HCT116 (cell line): ENCODE measurements at regions not wholly inside any gene's neighbourhood (a gene's known extent, or its start where the extent isn't known, plus 50 kb on each side); places are given as distances from the start of the nearest gene placed in this dataset.

ENCODE experiments used
- ATAC-seq: fragments of 200-7000 bp; cut with Tn5 transposase; 2 replicates; pipeline ENCODE4 v1.9.1; 2020; ENCODE audit warnings: mild to moderate bottlenecking, moderate library complexity
- BruUV-seq: library from RNA; stranded (reverse); fragments of 400-500 nt; replicated peaks from 2 replicates; lab custom pipeline; 2021; lab: Mats Ljungman, UMichigan
- CTCF ChIA-PET: fragments of 300-600 bp; sonication (Branson Sonifier 250); formaldehyde crosslinking; loops from one replicate; lab custom pipeline; 2021; ENCODE audit warnings: antibody characterized with exemption; lab: Charles Lee
- POLR2A ChIA-PET: fragments of 300-600, 350-600 bp; sonication (Branson Sonifier 250); formaldehyde crosslinking; loops from one replicate; lab custom pipeline; 2021; ENCODE audit warnings: antibody characterized with exemption; lab: Charles Lee
- RAD21 ChIA-PET, 2 experiments: fragments of 300-600 bp; sonication (Branson Sonifier 250); formaldehyde crosslinking; loops; one replicate each; lab custom pipeline; 2023; ENCODE audit warnings: low total read pairs in 2 of 2; ENCODE audit not compliant: uncharacterized antibody in 2 of 2, unreplicated experiment in 2 of 2, low non-redundant PET in 1 of 2; lab: Charles Lee
- DNase-seq: peaks from one replicate; pipeline ENCODE4 v3.0.0-alpha.2; 2010; ENCODE audit warnings: low read depth, low spot score
- H2AFZ ChIP-seq: fragments of 200-600 bp; shearing (Covaris generic), sonication (generic); 2 replicates; pipeline ENCODE4 v1.6.1; 2017; ENCODE audit warnings: low read depth, mixed run types, mixed read lengths, antibody characterized with exemption, low read length; ENCODE audit not compliant: poor library complexity, severe bottlenecking
- H3K27ac ChIP-seq: 2 replicates; pipeline ENCODE4 v1.5.1; 2012; ENCODE audit warnings: low read depth, low read length
- H3K27me3 ChIP-seq: fragments of 200-600 bp; sonication (generic); 2 replicates; pipeline ENCODE4 v1.6.1; 2016; ENCODE audit warnings: mixed run types, low read length, mixed read lengths; ENCODE audit not compliant: insufficient read depth
- H3K36me3 ChIP-seq, 2 experiments: fragments of 200-500 bp in 1 of 2; fragments of 200-600 bp in 1 of 2; sonication (Bioruptor generic) in 1 of 2; sonication (generic) in 1 of 2; 2 replicates each; pipeline versions ENCODE4 v1.5.1 to v1.6.1; 2014 to 2016; ENCODE audit warnings: low read length in 2 of 2, inconsistent platforms in 1 of 2, mixed read lengths in 1 of 2, mixed run types in 1 of 2; ENCODE audit not compliant: insufficient read depth in 2 of 2, control insufficient read depth in 1 of 2
- H3K4me1 ChIP-seq, 2 experiments: fragments of 200-600 bp in 1 of 2; sonication (generic) in 1 of 2; 2 replicates each; pipeline versions ENCODE4 v1.5.1 to v1.6.1; 2012 to 2017; ENCODE audit warnings: low read length in 2 of 2, inconsistent platforms in 1 of 2, mild to moderate bottlenecking in 1 of 2, mixed read lengths in 1 of 2, mixed run types in 1 of 2, moderate library complexity in 1 of 2; ENCODE audit not compliant: insufficient read depth in 2 of 2, control insufficient read depth in 1 of 2
- H3K4me2 ChIP-seq: fragments of 200-600 bp; sonication (generic); 2 replicates; pipeline ENCODE4 v1.6.1; 2017; ENCODE audit warnings: mixed run types, low read length, mixed read lengths
- H3K4me3 ChIP-seq, 2 experiments: fragments of 200-600 bp in 1 of 2; sonication (generic) in 1 of 2; replicated peaks in 1 of 2; 2 replicates each; pipeline ENCODE4 v1.5.1; 2011 to 2016; ENCODE audit warnings: low read length in 2 of 2, control low read depth in 1 of 2, low read depth in 1 of 2, mild to moderate bottlenecking in 1 of 2, mixed read lengths in 1 of 2, mixed run types in 1 of 2
- H3K79me2 ChIP-seq: fragments of 200-600 bp; sonication (generic); 2 replicates; pipeline ENCODE4 v1.6.1; 2017; ENCODE audit warnings: mild to moderate bottlenecking, mixed run types, low read length, moderate library complexity, mixed read lengths; ENCODE audit not compliant: insufficient read depth
- H3K9ac ChIP-seq: fragments of 200-600 bp; sonication (generic); 2 replicates; pipeline ENCODE4 v1.6.1; 2016; ENCODE audit warnings: low read length, mixed read lengths
- H3K9me2 ChIP-seq: fragments of 200-600 bp; sonication (generic), shearing (Covaris generic); 2 replicates; pipeline ENCODE4 v1.6.1; 2017; ENCODE audit warnings: mixed run types, mild to moderate bottlenecking, moderate library complexity; ENCODE audit not compliant: insufficient read depth
- H3K9me3 ChIP-seq, 2 experiments: fragments of 200-500 bp in 1 of 2; fragments of 200-600 bp in 1 of 2; sonication (Bioruptor generic) in 1 of 2; sonication (generic) in 1 of 2; 2 replicates each; pipeline ENCODE4 v1.6.1; 2014 to 2017; ENCODE audit warnings: low read length in 2 of 2, mixed read lengths in 2 of 2, inconsistent platforms in 1 of 2, low read depth in 1 of 2, mild to moderate bottlenecking in 1 of 2, mixed run types in 1 of 2, moderate library complexity in 1 of 2; ENCODE audit not compliant: control insufficient read depth in 1 of 2, insufficient read depth in 1 of 2
- H4K20me1 ChIP-seq: fragments of 200-600 bp; sonication (generic), shearing (Covaris generic); 2 replicates; pipeline ENCODE4 v1.6.1; 2017; ENCODE audit warnings: mixed run types, mild to moderate bottlenecking, moderate library complexity; ENCODE audit not compliant: insufficient read depth
- CBX3 ChIP-seq: IDR thresholded peaks from 2 replicates; pipeline ENCODE4 v1.6.1; 2012; ENCODE audit warnings: low read depth
- CEBPB ChIP-seq: IDR thresholded peaks from 2 replicates; pipeline ENCODE4 v1.6.1; 2012; ENCODE audit warnings: low read depth
- CTCF ChIP-seq, 3 experiments: fragments of 200-600 bp in 1 of 3; sonication (generic) in 1 of 3; IDR thresholded peaks in 2 of 3; conservative IDR thresholded peaks in 1 of 3; 2 replicates each; pipeline ENCODE4 v1.5.1; 2012 to 2017; ENCODE audit warnings: low read depth in 2 of 3, low read length in 2 of 3, antibody characterized with exemption in 1 of 3, borderline replicate concordance in 1 of 3, control low read depth in 1 of 3, mild to moderate bottlenecking in 1 of 3, mixed read lengths in 1 of 3, mixed run types in 1 of 3, moderate library complexity in 1 of 3; ENCODE audit not compliant: insufficient read depth in 1 of 3
- EGR1 ChIP-seq: IDR thresholded peaks from 2 replicates; pipeline ENCODE4 v1.6.1; 2012; ENCODE audit warnings: low read depth
- ELF1 ChIP-seq: IDR thresholded peaks from 2 replicates; pipeline ENCODE4 v1.6.1; 2012; ENCODE audit warnings: low read depth, borderline replicate concordance
- EZH2 ChIP-seq: fragments of 200-600 bp; sonication (generic); IDR thresholded peaks from 2 replicates; pipeline ENCODE4 v1.6.1; 2017; ENCODE audit warnings: antibody characterized with exemption, mixed run types
- EZH2phosphoT487 ChIP-seq: fragments of 200-600 bp; IDR thresholded peaks from 2 replicates; pipeline ENCODE4 v1.6.1; 2018; ENCODE audit warnings: antibody characterized with exemption, borderline replicate concordance
- FOSL1 ChIP-seq: IDR thresholded peaks from 2 replicates; pipeline ENCODE4 v1.6.1; 2012; ENCODE audit warnings: low read depth
- JUND ChIP-seq: IDR thresholded peaks from 2 replicates; pipeline ENCODE4 v1.6.1; 2012
- MAX ChIP-seq: IDR thresholded peaks from 2 replicates; pipeline ENCODE4 v1.6.1; 2012
- RAD21 ChIP-seq: IDR thresholded peaks from 2 replicates; pipeline ENCODE4 v1.6.1; 2012; ENCODE audit warnings: low read depth, mild to moderate bottlenecking
- SIN3A ChIP-seq: IDR thresholded peaks from 2 replicates; pipeline ENCODE4 v1.6.1; 2012; ENCODE audit warnings: low read depth
- SP1 ChIP-seq: IDR thresholded peaks from 2 replicates; pipeline ENCODE4 v1.6.1; 2012; ENCODE audit warnings: low read depth
- SRF ChIP-seq: IDR thresholded peaks from 2 replicates; pipeline ENCODE4 v1.6.1; 2012; ENCODE audit warnings: low read depth
- TCF7L2 ChIP-seq: IDR thresholded peaks from 2 replicates; pipeline ENCODE4 v1.7.0; 2011; ENCODE audit warnings: borderline replicate concordance, inconsistent platforms; ENCODE audit not compliant: insufficient read depth, insufficient read length; ENCODE audit errors: extremely low read depth
- YY1 ChIP-seq: IDR thresholded peaks from 2 replicates; pipeline ENCODE4 v1.6.1; 2011; ENCODE audit warnings: low read length, low read depth, moderate library complexity, mild to moderate bottlenecking; ENCODE audit not compliant: insufficient replicate concordance; ENCODE audit errors: extremely low read depth
- ZNF274 ChIP-seq: fragments of 200-500 bp; sonication (Bioruptor generic); IDR thresholded peaks from 2 replicates; pipeline ENCODE4 v1.6.1; 2014; ENCODE audit warnings: mild to moderate bottlenecking, low read depth, low read length, inconsistent platforms
- intact Hi-C: fragments of 100-400 bp; cut with micrococcal nuclease; formaldehyde crosslinking; loops from 2 replicates; pipeline ENCODE4 v1.10.0; 2022
- TF ChIP-seq, protein P1 (sequence below): IDR thresholded peaks from 2 replicates; pipeline ENCODE4 v1.6.1; 2012

GRCh38 chr16:16909126-16909525 lies 530.2 kb downstream of the NPIPA7 start:
- no TSS peak for BruUV-seq
- H3K4me2 ChIP-seq, result no peak overlapping the region

DNA sequence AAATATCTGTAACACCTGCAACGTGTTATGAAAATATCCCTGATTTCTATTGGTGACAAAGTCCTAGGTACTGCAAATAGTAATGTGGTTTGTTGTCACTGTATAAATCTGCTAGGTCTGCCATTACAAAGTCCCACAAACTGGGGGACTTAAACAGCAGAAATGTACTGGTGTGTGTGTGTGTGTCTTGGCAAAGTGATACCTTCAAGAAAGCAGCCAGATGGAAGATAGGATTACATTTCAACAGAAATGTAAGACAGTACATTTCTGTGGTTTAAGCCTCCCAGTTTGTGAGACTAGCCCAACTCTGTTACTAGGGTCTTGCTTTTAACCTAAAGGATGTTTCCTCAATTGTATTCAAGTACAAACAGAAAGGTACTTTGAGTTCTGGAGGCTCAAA lies 531.7 kb downstream of the NPIPA7 start:
- Histone ChIP-seq H2AFZ (no peak overlapping the region), H3K9me2 (no peaks in the 10 kb centered on the region), H3K79me2 (no peaks in the 10 kb centered on the region), H3K27me3 (peaks cover 12% of the 10 kb centered on the region), H3K4me2 (no peak overlapping the region), H3K9me3 (no peaks in the 10 kb centered on the region), H3K4me3 (no peak overlapping the region), H4K20me1 (no peaks in the 10 kb centered on the region), H3K4me1 (no peaks in the 10 kb centered on the region), H3K36me3 (no peaks in the 10 kb centered on the region), H3K27ac (no peak overlapping the region), H3K9ac (no peak overlapping the region)
- POLR2A ChIA-PET, result no interaction called here
- no peak for DNase-seq
- CTCF ChIA-PET, result no interaction called here
- intact Hi-C loops, result no loop called here
- no TSS peak for BruUV-seq
- ATAC-seq, result no peak
- RAD21 ChIA-PET, result no interaction called here
- TF ChIP-seq SP1 (no peak), SRF (no peak), YY1 (no peak), SIN3A (no peak), EZH2 (no peak), EZH2phosphoT487 (no peak), MAX (no peak), CBX3 (no peak), JUND (no peak), TCF7L2 (no peak), RAD21 (no peak), CTCF (IDR thresholded peaks at IDR 0.05 in 2 of 3, conservative IDR thresholded peaks at IDR 0.05 in 1 of 3; ENCODE audit: borderline replicate concordance in 1 of 3, insufficient read depth in 1 of 3, low read depth in 2 of 3, low read length in 2 of 3) (no peak), FOSL1 (no peak)

More at GRCh38 chr16:16909126-16909525, 530.2 kb downstream of the NPIPA7 start:
- H3K27me3 ChIP-seq, result 0 out of 2 replicates have a peak, but pooled peaks cover 3% of the 10 kb centered on the region
- no peaks in the 10 kb centered on the region for H3K9me3 ChIP-seq
- POLR2A ChIA-PET, result no interaction called here
- ATAC-seq (no peak), DNase-seq (no peak)
- H2AFZ ChIP-seq, result no peak overlapping the region
- no peak overlapping the region for H3K4me3 ChIP-seq
- intact Hi-C loops, result no loop called here
- TF ChIP-seq ELF1, result no peak
- TF ChIP-seq, protein P1, sequence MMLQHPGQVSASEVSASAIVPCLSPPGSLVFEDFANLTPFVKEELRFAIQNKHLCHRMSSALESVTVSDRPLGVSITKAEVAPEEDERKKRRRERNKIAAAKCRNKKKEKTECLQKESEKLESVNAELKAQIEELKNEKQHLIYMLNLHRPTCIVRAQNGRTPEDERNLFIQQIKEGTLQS, result no peak
- no peak for TF ChIP-seq ZNF274
- TF ChIP-seq MAX, result no peak
- no peak for TF ChIP-seq JUND
- no peak for TF ChIP-seq CBX3
- no peak for TF ChIP-seq YY1
- no peak for TF ChIP-seq EGR1
- TF ChIP-seq TCF7L2, result no peak
- TF ChIP-seq CEBPB, result no peak
- H3K9me2 ChIP-seq, result no peaks in the 10 kb centered on the region
- no peaks in the 10 kb centered on the region for H3K4me1 ChIP-seq
- no peak overlapping the region for H3K27ac ChIP-seq
- no peaks in the 10 kb centered on the region for H3K79me2 ChIP-seq
- no peaks in the 10 kb centered on the region for H4K20me1 ChIP-seq
- H3K36me3 ChIP-seq, result no peaks in the 10 kb centered on the region
- CTCF ChIA-PET, result no interaction called here
- no peak overlapping the region for H3K9ac ChIP-seq
- RAD21 ChIA-PET, result no interaction called here
